Smooth muscle cell (in vitro differentiated cells): ENCODE measurements at regions not wholly inside any gene's neighbourhood (a gene's known extent, or its start where the extent isn't known, plus 50 kb on each side); places are given as distances from the start of the nearest gene placed in this dataset.
A peak's percentile ranks its signal among the peaks of the same experiment; 100 is the strongest.

Experiments used
- DNase-seq: peaks from one replicate; lab custom pipeline; 2025; ENCODE audit not compliant: unreplicated experiment; lab: John Stamatoyannopoulos, UW
- H2AFZ ChIP-seq: fragments of 200-600 bp; sonication (generic); 2 replicates; pipeline ENCODE4 v1.6.0; 2016; ENCODE audit warnings: antibody characterized with exemption, low read depth, mild to moderate bottlenecking
- H3F3A ChIP-seq: fragments of 200-600 bp; sonication (generic); 2 replicates; pipeline ENCODE4 v1.6.0; 2017; ENCODE audit warnings: antibody characterized with exemption, low read depth
- H3K27ac ChIP-seq: fragments of 200-600 bp; sonication (generic); 2 replicates; pipeline ENCODE4 v1.5.1; 2016; ENCODE audit warnings: low read depth, mild to moderate bottlenecking
- H3K27me3 ChIP-seq: fragments of 200-600 bp; sonication (generic); 2 replicates; pipeline ENCODE4 v1.6.1; 2016; ENCODE audit warnings: low read depth, mild to moderate bottlenecking
- H3K36me3 ChIP-seq: fragments of 200-600 bp; sonication (generic); 2 replicates; pipeline ENCODE4 v1.5.1; 2016; ENCODE audit warnings: low read depth
- H3K4me1 ChIP-seq: fragments of 200-600 bp; sonication (generic); 2 replicates; pipeline ENCODE4 v1.5.1; 2016; ENCODE audit warnings: low read depth
- H3K4me2 ChIP-seq: fragments of 200-600 bp; sonication (generic); 2 replicates; pipeline ENCODE4 v1.6.0; 2016; ENCODE audit warnings: mild to moderate bottlenecking
- H3K4me3 ChIP-seq: fragments of 200-600 bp; sonication (generic); 2 replicates; pipeline ENCODE4 v1.5.1; 2016; ENCODE audit warnings: mild to moderate bottlenecking
- H3K79me2 ChIP-seq: fragments of 200-600 bp; sonication (generic); 2 replicates; pipeline ENCODE4 v1.6.0; 2016; ENCODE audit warnings: low read depth, mild to moderate bottlenecking
- H3K9ac ChIP-seq: fragments of 200-600 bp; sonication (generic); 2 replicates; pipeline ENCODE4 v1.6.0; 2016; ENCODE audit warnings: low read depth
- H3K9me3 ChIP-seq: fragments of 200-600 bp; sonication (generic); replicated peaks from 2 replicates; pipeline ENCODE4 v1.5.1; 2016; ENCODE audit warnings: low read depth
- H4K20me1 ChIP-seq: fragments of 200-600 bp; sonication (generic); 2 replicates; pipeline ENCODE4 v1.6.0; 2016; ENCODE audit warnings: low read depth
- WGBS: methylation state at CpG from one replicate; pipeline ENCODE4 v1.1.7; 2016; ENCODE audit warnings: low lambda C conversion rate; 5-methylcytosine and 5-hydroxymethylcytosine counted together
- TF ChIP-seq, protein P1 (sequence below): fragments of 200-600 bp; sonication (generic); IDR thresholded peaks from 2 replicates; pipeline ENCODE4 v1.5.1; 2017; ENCODE audit warnings: borderline replicate concordance, mild to moderate bottlenecking, antibody characterized with exemption; ENCODE audit not compliant: insufficient read depth, poor library complexity, severe bottlenecking

DNA sequence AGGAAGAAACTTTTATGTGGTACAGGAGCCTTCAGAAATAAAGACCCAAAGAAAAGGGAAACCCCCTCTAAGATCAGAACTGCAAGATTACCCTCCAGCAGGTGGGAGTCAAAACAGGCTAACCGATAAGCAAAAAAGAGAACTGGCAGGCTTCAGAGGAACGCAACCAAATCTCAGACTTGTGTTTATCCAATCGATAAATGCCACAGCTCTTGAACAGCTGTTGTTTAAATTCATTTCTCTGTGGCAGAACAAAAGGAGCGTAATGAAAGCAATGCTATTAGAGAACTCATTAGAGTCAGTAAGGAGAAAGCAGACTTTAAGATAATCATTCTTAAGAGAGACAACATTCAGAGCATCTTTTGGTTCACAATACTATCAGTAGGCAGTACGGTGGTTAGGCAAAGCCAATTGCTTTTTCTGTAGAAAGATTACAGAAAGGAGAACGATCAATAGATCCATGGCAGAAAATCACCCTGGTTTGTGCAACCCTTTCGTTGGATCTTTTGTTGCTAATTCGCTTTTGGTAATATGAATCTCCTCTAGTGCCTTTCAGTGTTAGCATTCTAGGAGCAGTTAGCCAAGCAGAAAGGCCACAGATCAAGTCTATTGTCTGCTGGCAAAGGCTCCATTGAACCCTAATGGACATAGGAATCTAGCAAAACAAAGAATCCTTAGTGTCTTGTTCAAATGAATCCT, 476.4 kb upstream of the CHST9 start:
- no peaks in the 10 kb centered on the region for H3K79me2 ChIP-seq
- WGBS: 84% methylated on average over 8 of the region's 8 CpGs
- peaks cover 4% of the 10 kb centered on the region for H3F3A ChIP-seq
- DNase-seq: no peak
- no peaks in the 10 kb centered on the region for H4K20me1 ChIP-seq
- H3K4me2 ChIP-seq: no peak overlapping the region
- H3K4me3 ChIP-seq: no peak overlapping the region
- H2AFZ ChIP-seq: no peak overlapping the region
- no peaks in the 10 kb centered on the region for H3K36me3 ChIP-seq
- TF ChIP-seq, protein P1, sequence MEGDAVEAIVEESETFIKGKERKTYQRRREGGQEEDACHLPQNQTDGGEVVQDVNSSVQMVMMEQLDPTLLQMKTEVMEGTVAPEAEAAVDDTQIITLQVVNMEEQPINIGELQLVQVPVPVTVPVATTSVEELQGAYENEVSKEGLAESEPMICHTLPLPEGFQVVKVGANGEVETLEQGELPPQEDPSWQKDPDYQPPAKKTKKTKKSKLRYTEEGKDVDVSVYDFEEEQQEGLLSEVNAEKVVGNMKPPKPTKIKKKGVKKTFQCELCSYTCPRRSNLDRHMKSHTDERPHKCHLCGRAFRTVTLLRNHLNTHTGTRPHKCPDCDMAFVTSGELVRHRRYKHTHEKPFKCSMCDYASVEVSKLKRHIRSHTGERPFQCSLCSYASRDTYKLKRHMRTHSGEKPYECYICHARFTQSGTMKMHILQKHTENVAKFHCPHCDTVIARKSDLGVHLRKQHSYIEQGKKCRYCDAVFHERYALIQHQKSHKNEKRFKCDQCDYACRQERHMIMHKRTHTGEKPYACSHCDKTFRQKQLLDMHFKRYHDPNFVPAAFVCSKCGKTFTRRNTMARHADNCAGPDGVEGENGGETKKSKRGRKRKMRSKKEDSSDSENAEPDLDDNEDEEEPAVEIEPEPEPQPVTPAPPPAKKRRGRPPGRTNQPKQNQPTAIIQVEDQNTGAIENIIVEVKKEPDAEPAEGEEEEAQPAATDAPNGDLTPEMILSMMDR: no peak
- H3K4me1 ChIP-seq: peaks cover 54% of the 10 kb centered on the region
- H3K9me3 ChIP-seq: no peaks in the 10 kb centered on the region
- H3K27ac ChIP-seq: no peak overlapping the region
- no peaks in the 10 kb centered on the region for H3K27me3 ChIP-seq
- no peak overlapping the region for H3K9ac ChIP-seq

DNA sequence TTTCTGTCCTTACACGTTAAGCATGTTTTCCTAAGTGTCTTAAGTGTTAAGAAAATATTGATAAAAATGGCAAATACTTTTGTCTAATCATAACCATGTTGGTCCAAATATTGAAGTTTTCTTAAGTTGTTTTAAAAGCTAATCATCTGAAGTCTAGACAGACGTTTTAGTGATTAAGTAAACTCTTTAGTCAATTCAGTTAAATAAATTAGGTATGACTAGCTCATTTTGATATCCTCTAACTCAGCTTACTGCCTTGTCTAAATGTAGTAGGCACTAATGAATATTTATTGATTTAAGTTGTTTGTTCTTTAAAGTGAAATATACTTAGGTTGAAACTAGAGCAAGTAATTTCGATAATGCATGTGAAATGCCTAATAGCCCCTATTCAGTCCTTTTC, 471.8 kb upstream of the CHST9 start:
- TF ChIP-seq, protein P1: no peak

DNA sequence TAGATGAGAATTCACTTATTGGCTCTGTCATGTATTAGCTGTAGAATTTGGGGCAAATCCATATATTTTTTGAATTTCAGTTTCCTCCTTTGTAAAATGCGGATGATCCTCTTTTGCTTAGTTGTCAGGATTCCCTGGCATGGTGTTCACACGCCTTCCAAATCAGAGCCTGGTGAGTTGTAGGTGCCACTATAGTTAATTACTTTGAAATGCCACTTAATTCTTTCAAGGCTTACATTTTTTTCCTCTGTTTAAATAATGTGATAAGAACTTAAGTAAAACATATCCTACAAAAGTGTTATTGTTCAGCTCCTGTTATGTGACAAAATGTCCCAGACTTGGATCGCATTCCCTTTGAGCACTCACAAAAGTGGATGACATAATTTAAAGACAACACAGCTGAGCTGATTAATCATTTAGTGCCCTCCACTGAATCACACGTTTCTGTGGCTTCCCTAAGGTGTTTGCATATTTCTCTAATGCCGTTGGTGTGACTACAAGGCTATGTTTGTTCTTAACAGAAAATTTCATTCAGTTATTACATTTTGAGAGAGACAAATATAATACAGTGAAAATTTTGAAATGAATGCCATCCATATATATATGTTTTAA, 471.2 kb upstream of the CHST9 start:
- H3K27me3 ChIP-seq: no peaks in the 10 kb centered on the region
- peak overlapping the region; percentile 30 for H3K27ac ChIP-seq
- no peak for DNase-seq
- H3K36me3 ChIP-seq: no peaks in the 10 kb centered on the region
- no peaks in the 10 kb centered on the region for H3F3A ChIP-seq
- no peaks in the 10 kb centered on the region for H3K79me2 ChIP-seq
- no peaks in the 10 kb centered on the region for H3K9me3 ChIP-seq
- H3K4me1 ChIP-seq: peaks cover 16% of the 10 kb centered on the region
- no peak overlapping the region for H2AFZ ChIP-seq
- peak overlapping the region; percentile 29 for H3K9ac ChIP-seq
- H3K4me3 ChIP-seq: no peak overlapping the region
- WGBS: 57% methylated on average over 5 of the region's 5 CpGs
- H3K4me2 ChIP-seq: no peak overlapping the region
- TF ChIP-seq, protein P1: no peak
- H4K20me1 ChIP-seq: no peaks in the 10 kb centered on the region

More for the DNA sequence above, 471.8 kb upstream of the CHST9 start:
- Histone ChIP-seq H3K79me2 (no peaks in the 10 kb centered on the region), H3K36me3 (no peaks in the 10 kb centered on the region), H3K27me3 (no peaks in the 10 kb centered on the region), H4K20me1 (no peaks in the 10 kb centered on the region), H3K27ac (peak overlapping the region; percentile 30), H2AFZ (no peak overlapping the region), H3F3A (no peaks in the 10 kb centered on the region), H3K4me2 (peak overlapping the region; percentile 9), H3K4me1 (peaks cover 17% of the 10 kb centered on the region), H3K9me3 (no peaks in the 10 kb centered on the region), H3K9ac (peak overlapping the region; percentile 29), H3K4me3 (no peak overlapping the region)
- WGBS: 80% methylated on average over 3 of the region's 3 CpGs
- no peak for DNase-seq

GRCh38 chr18:27653247-27653646, 468.1 kb upstream of the CHST9 start:
- Histone ChIP-seq H2AFZ (no peak overlapping the region), H3F3A (no peaks in the 10 kb centered on the region), H3K27me3 (no peaks in the 10 kb centered on the region), H3K9ac (no peak overlapping the region), H3K4me2 (no peak overlapping the region), H3K4me1 (peaks cover 4% of the 10 kb centered on the region), H3K9me3 (no peaks in the 10 kb centered on the region), H3K4me3 (no peak overlapping the region), H3K36me3 (no peaks in the 10 kb centered on the region), H4K20me1 (no peaks in the 10 kb centered on the region), H3K27ac (no peak overlapping the region), H3K79me2 (no peaks in the 10 kb centered on the region)
- no peak for DNase-seq
- TF ChIP-seq, protein P1: no peak
